ENCODE measurements at regions not wholly inside any gene's neighbourhood (a gene's known extent, or its start where the extent isn't known, plus 50 kb on each side); places are given as distances from the start of the nearest gene placed in this dataset.

GRCh38 chr20:1757606-1758512 is 100.3 kb upstream of the SIRPG start:
- TF ChIP-seq CTCF (conservative IDR thresholded peaks at IDR 0.05; ENCODE audit: low read depth, low read length) (no peak), EZH2 (IDR thresholded peaks at IDR 0.05; ENCODE audit: borderline replicate concordance, low read depth, low read length, poor library complexity, severe bottlenecking) (no peak)
